HG02840 (cell line): ENCODE measurements at regions not wholly inside any gene's neighbourhood (a gene's known extent, or its start where the extent isn't known, plus 50 kb on each side); places are given as distances from the start of the nearest gene placed in this dataset.
"Not testable (repeated sequence)": the region's sequence is repeated elsewhere in the genome, so short reads cannot be mapped to it uniquely, and the experiment has no call there.

Experiments used
- ATAC-seq: cut with Tn5 transposase; IDR thresholded peaks from one replicate; pipeline ENCODE4 v1.9.1; 2021; ENCODE audit warnings: mild to moderate bottlenecking, moderate library complexity, moderate number of reproducible peaks; ENCODE audit not compliant: unreplicated experiment, low FRiP score

GRCh38 chr1:219102466-219102865 is 71.2 kb upstream of the LYPLAL1 start:
- not testable (repeated sequence) for ATAC-seq

GRCh38 chr1:219105893-219106292 is 67.8 kb upstream of the LYPLAL1 start:
- no peak for ATAC-seq

GRCh38 chr1:219109424-219110018 is 64.2 kb upstream of the LYPLAL1 start:
- no peak for ATAC-seq

GRCh38 chr1:219113261-219113660 is 60.4 kb upstream of the LYPLAL1 start:
- ATAC-seq = no peak

GRCh38 chr1:219114014-219114413 is 59.7 kb upstream of the LYPLAL1 start:
- ATAC-seq = no peak

GRCh38 chr1:219119839-219120238 is 53.8 kb upstream of the LYPLAL1 start:
- no peak for ATAC-seq

- no peak for ATAC-seq
These were observed 52.8 kb upstream of the LYPLAL1 start for GRCh38 chr1:219120624-219121544.

- ATAC-seq = no peak
These were observed 52.0 kb upstream of the LYPLAL1 start for GRCh38 chr1:219121679-219122078.

- ATAC-seq = no peak
These were observed 50.6 kb upstream of the LYPLAL1 start for GRCh38 chr1:219123036-219123435.
